Fibroblast of skin of scalp (primary cell): ENCODE measurements at regions not wholly inside any gene's neighbourhood (a gene's known extent, or its start where the extent isn't known, plus 50 kb on each side); places are given as distances from the start of the nearest gene placed in this dataset.
A peak's percentile ranks its signal among the peaks of the same experiment; 100 is the strongest.

Source experiments
- DNase-seq: peaks from one replicate; pipeline ENCODE4 v3.0.0-alpha.2; 2013

- no peak for DNase-seq
These were observed 55.7 kb downstream of the RTL6 start for GRCh38 chr22:44442186-44442815.

- DNase-seq = no peak
These were observed 56.4 kb downstream of the RTL6 start for GRCh38 chr22:44441401-44442185.

- no peak for DNase-seq
These were observed 57.5 kb downstream of the RTL6 start for GRCh38 chr22:44440224-44441160.

GRCh38 chr22:44439356-44440223 is 58.4 kb downstream of the RTL6 start:
- no peak for DNase-seq

- DNase-seq = no peak
These were observed 59.4 kb downstream of the RTL6 start for GRCh38 chr22:44438481-44439131.

GRCh38 chr22:44438056-44438455 is 60.0 kb downstream of the RTL6 start:
- DNase-seq = no peak

GRCh38 chr22:44437216-44438055 is 60.6 kb downstream of the RTL6 start:
- peak; percentile 28 for DNase-seq

GRCh38 chr22:44436736-44437135 is 61.3 kb downstream of the RTL6 start:
- no peak for DNase-seq

GRCh38 chr22:44431256-44431655 is 66.8 kb downstream of the RTL6 start:
- no peak for DNase-seq

- no peak for DNase-seq
These were observed 67.3 kb downstream of the RTL6 start for GRCh38 chr22:44430716-44431115.

- no peak for DNase-seq
These were observed 68.0 kb downstream of the RTL6 start for GRCh38 chr22:44429941-44430587.

GRCh38 chr22:44428941-44429830 is 68.8 kb downstream of the RTL6 start:
- DNase-seq = no peak

- no peak for DNase-seq
These were observed 70.2 kb downstream of the RTL6 start for GRCh38 chr22:44427611-44428470.

GRCh38 chr22:44426981-44427380 is 71.1 kb downstream of the RTL6 start:
- DNase-seq = no peak

- DNase-seq = no peak
These were observed 72.4 kb downstream of the RTL6 start for GRCh38 chr22:44425694-44426045.

- DNase-seq = peak; percentile 19
These were observed 73.0 kb downstream of the RTL6 start for GRCh38 chr22:44424867-44425693.

GRCh38 chr22:44424359-44424682 is 73.7 kb downstream of the RTL6 start:
- DNase-seq = no peak
